ENCODE measurements at regions not wholly inside any gene's neighbourhood (a gene's known extent, or its start where the extent isn't known, plus 50 kb on each side); places are given as distances from the start of the nearest gene placed in this dataset.

- Histone ChIP-seq H3K23ac (ENCODE audit: insufficient read length) (no peak overlapping the region), H3K9me3 (ENCODE audit: insufficient read depth in 2 of 2, low read depth in 1 of 2, low read length in 1 of 2) (no peaks in the 10 kb centered on the region), H3K14ac (ENCODE audit: insufficient read length) (no peak overlapping the region), H2AK5ac (ENCODE audit: low read depth, low read length) (no peak overlapping the region), H3K18ac (ENCODE audit: extremely low read depth, low read length) (no peak overlapping the region), H4K5ac (ENCODE audit: insufficient read length, low read depth, low read length) (no peak overlapping the region), H3K27ac (ENCODE audit: low read depth, low read length) (no peak overlapping the region), H2BK20ac (ENCODE audit: low read length) (no peak overlapping the region), H3K4me3 (ENCODE audit: extremely low read depth in 1 of 4, insufficient read depth in 2 of 4, low read depth in 3 of 4, low read length in 4 of 4) (peak overlapping the region in 1 of 4 experiments; percentile 21; a peak in 1 of 8 replicates), H2BK12ac (ENCODE audit: low read depth, low read length) (no peak overlapping the region), H4K91ac (replicated peaks; ENCODE audit: insufficient read length, low read length) (no peak overlapping the region), H4K8ac (ENCODE audit: extremely low read depth, insufficient read depth, low read length) (no peak overlapping the region), H2AFZ (ENCODE audit: low read length) (peak overlapping the region; percentile 3; the same call in 1 of the 2 replicates), H3K56ac (replicated peaks; ENCODE audit: insufficient read length, low read depth, low read length) (no peak overlapping the region), H3K36me3 (ENCODE audit: control insufficient read depth in 2 of 4, insufficient read depth in 4 of 4, low read length in 3 of 4) (no peaks in the 10 kb centered on the region), H3K27me3 (replicated peaks in 1 of 4; ENCODE audit: control insufficient read depth in 3 of 4, extremely low read depth in 1 of 4, insufficient read depth in 3 of 4, low read length in 3 of 4) (no peaks in the 10 kb centered on the region), H2BK120ac (replicated peaks; ENCODE audit: low read depth, low read length) (no peak overlapping the region), H3K4me2 (ENCODE audit: insufficient read depth in 1 of 2, low read depth in 2 of 2, low read length in 2 of 2) (peak overlapping the region in 1 of 2 experiments; percentile 15; a peak in 1 of 4 replicates), H3K79me2 (ENCODE audit: control insufficient read depth in 1 of 2, insufficient read depth in 2 of 2, low read length in 2 of 2) (no peaks in the 10 kb centered on the region), H2BK5ac (ENCODE audit: low read depth, low read length) (no peak overlapping the region), H4K20me1 (replicated peaks in 1 of 2; ENCODE audit: control insufficient read depth in 1 of 2, insufficient read depth in 2 of 2, low read length in 2 of 2) (no peaks in the 10 kb centered on the region), H3K79me1 (ENCODE audit: low read depth, low read length) (no peaks in the 10 kb centered on the region), H3K4ac (replicated peaks; ENCODE audit: insufficient read length, low read depth, low read length) (no peak overlapping the region), H3K23me2 (ENCODE audit: low read depth, low read length) (no peaks in the 10 kb centered on the region), H3K4me1 (replicated peaks in 1 of 4; ENCODE audit: control insufficient read depth in 3 of 4, insufficient read depth in 4 of 4, low read length in 3 of 4) (peaks cover 0 to 6% (median 4%) of the 10 kb centered on the region in 4 experiments; a peak in 5 of 7 replicates), H2BK15ac (ENCODE audit: low read length) (no peak overlapping the region), H3K9ac (replicated peaks in 1 of 4; ENCODE audit: extremely low read depth in 1 of 4, low read depth in 3 of 4, low read length in 3 of 4) (no peak overlapping the region)
- DNase-seq (ENCODE audit: low read depth in 1 of 2, low spot score in 2 of 2) (no peak), FAIRE-seq (no peak)
- 42% methylated on average over 1 of the region's 1 CpG; no CpG with 5 or more reads in 1 of the 2 experiments for WGBS, 2 experiments (ENCODE audit: extremely low coverage in 1 of 2, insufficient coverage in 1 of 2, insufficient read length in 1 of 2, insufficient replicate concordance in 2 of 2, low coverage in 1 of 2, low lambda C conversion rate in 2 of 2, missing lambda C conversion rate in 1 of 2)
- POLR2A ChIA-PET (ENCODE audit: partially characterized antibody) = no interaction called here
- CTCF ChIA-PET (ENCODE audit: partially characterized antibody) = interaction anchor here (0.6 kb wide), 1 partner anchor 675 kb away, joined by 3 read pairs; no protein-coding TSS in a partner anchor
- TF ChIP-seq CTCF (IDR thresholded peaks at IDR 0.05; ENCODE audit: control extremely low read depth in 1 of 3, insufficient read depth in 1 of 3, low read depth in 1 of 3, low read length in 3 of 3) (no peak), CTBP2 (IDR thresholded peaks at IDR 0.05; ENCODE audit: borderline replicate concordance, insufficient read depth, insufficient read length, low read length) (no peak), ATF2 (IDR thresholded peaks at IDR 0.05; ENCODE audit: low read length) (no peak), HDAC2 (IDR thresholded peaks at IDR 0.05; ENCODE audit: borderline replicate concordance in 1 of 2, low read depth in 2 of 2, low read length in 2 of 2) (no peak), SP2 (IDR thresholded peaks at IDR 0.05; ENCODE audit: low read length) (no peak), SRF (IDR thresholded peaks at IDR 0.05; ENCODE audit: low read depth, low read length) (no peak), TAF7 (optimal IDR thresholded peaks at IDR 0.05; ENCODE audit: borderline replicate concordance, low read depth, low read length) (no peak), CBX5 (IDR thresholded peaks at IDR 0.05; ENCODE audit: low read depth, low read length) (no peak)
Measured at GRCh38 chr18:39168723-39169122, 1603.1 kb upstream of the CELF4 start.

Measured in H1 (cell line).